PC-3 (cell line): ENCODE measurements at regions not wholly inside any gene's neighbourhood (a gene's known extent, or its start where the extent isn't known, plus 50 kb on each side); places are given as distances from the start of the nearest gene placed in this dataset.

ENCODE experiments used
- ATAC-seq: fragments of 200-7000 bp; cut with Tn5 transposase; 2 replicates; pipeline ENCODE4 v1.9.1; 2020; ENCODE audit warnings: mild to moderate bottlenecking, moderate library complexity
- BruUV-seq: library from RNA; stranded (reverse); fragments of 400-500 nt; replicated peaks from 2 replicates; lab custom pipeline; 2021; lab: Mats Ljungman, UMichigan
- CTCF ChIA-PET: fragments of 300-600 bp; sonication (Branson Sonifier 250); formaldehyde crosslinking; loops from one replicate; lab custom pipeline; 2022; ENCODE audit warnings: antibody characterized with exemption; lab: Charles Lee
- POLR2A ChIA-PET: fragments of 300-600 bp; sonication (Branson Sonifier 250); formaldehyde crosslinking; loops from one replicate; lab custom pipeline; 2022; ENCODE audit warnings: antibody characterized with exemption; ENCODE audit not compliant: unreplicated experiment; lab: Charles Lee
- DNase-seq: peaks from one replicate; pipeline ENCODE4 v3.0.0-alpha.2; 2015
- H2AFZ ChIP-seq: fragments of 300-600 bp; sonication (generic); 2 replicates; pipeline ENCODE4 v1.6.0; 2016; ENCODE audit warnings: antibody characterized with exemption, low read length
- H3F3A ChIP-seq: fragments of 300-600 bp; sonication (generic); one replicate; pipeline ENCODE4 v1.6.0; 2017; ENCODE audit warnings: antibody characterized with exemption, low read length, control low read depth, mild to moderate bottlenecking; ENCODE audit not compliant: unreplicated experiment
- H3K27ac ChIP-seq: fragments of 300-600 bp; sonication (generic); 2 replicates; pipeline ENCODE4 v1.5.1; 2016; ENCODE audit warnings: mild to moderate bottlenecking, low read length
- H3K27me3 ChIP-seq: fragments of 300-600 bp; sonication (generic); 2 replicates; pipeline ENCODE4 v1.6.1; 2016; ENCODE audit warnings: low read length, mixed read lengths
- H3K36me3 ChIP-seq: fragments of 300-600 bp; sonication (generic); 2 replicates; pipeline ENCODE4 v1.6.1; 2016; ENCODE audit warnings: low read depth, mixed run types, low read length, mixed read lengths
- H3K4me1 ChIP-seq: fragments of 300-600 bp; sonication (generic); 2 replicates; pipeline ENCODE4 v1.5.1; 2016; ENCODE audit warnings: low read length; ENCODE audit not compliant: insufficient read depth
- H3K4me2 ChIP-seq: fragments of 300-600 bp; sonication (generic); 2 replicates; pipeline ENCODE4 v1.6.0; 2016; ENCODE audit warnings: low read length
- H3K4me3 ChIP-seq: fragments of 300-600 bp; sonication (generic); 2 replicates; pipeline ENCODE4 v1.5.1; 2016; ENCODE audit warnings: mild to moderate bottlenecking, low read length, mixed read lengths
- H3K79me2 ChIP-seq: fragments of 300-600 bp; sonication (generic); 2 replicates; pipeline ENCODE4 v1.6.1; 2017; ENCODE audit warnings: low read length, mixed read lengths
- H3K9ac ChIP-seq: fragments of 300-600 bp; sonication (generic); 2 replicates; pipeline ENCODE4 v1.6.0; 2016; ENCODE audit warnings: mild to moderate bottlenecking, low read length
- H3K9me2 ChIP-seq: fragments of 300-600 bp; sonication (generic); replicated peaks from 2 replicates; pipeline ENCODE4 v1.6.1; 2016; ENCODE audit warnings: mixed run types, low read length, mixed read lengths
- H3K9me3 ChIP-seq: fragments of 300-600 bp; sonication (generic); 2 replicates; pipeline ENCODE4 v1.6.1; 2016; ENCODE audit warnings: low read length, mixed read lengths
- H4K20me1 ChIP-seq: fragments of 300-600 bp; sonication (generic); 2 replicates; pipeline ENCODE4 v1.6.1; 2016; ENCODE audit warnings: low read length, mixed read lengths
- EZH2 ChIP-seq: fragments of 300-600 bp; sonication (generic); IDR thresholded peaks from one replicate; pipeline ENCODE4 v1.6.1; 2017; ENCODE audit warnings: antibody characterized with exemption, mild to moderate bottlenecking, low read length; ENCODE audit not compliant: unreplicated experiment
- EZH2phosphoT487 ChIP-seq: fragments of 300-600 bp; sonication (generic); IDR thresholded peaks from 2 replicates; pipeline ENCODE4 v1.6.1; 2018; ENCODE audit warnings: mild to moderate bottlenecking, antibody characterized with exemption, low read length, borderline replicate concordance
- intact Hi-C: fragments of 100-400 bp; cut with micrococcal nuclease; formaldehyde crosslinking; loops from 2 replicates; pipeline ENCODE4 v1.9.0; 2023
- TF ChIP-seq, protein P1 (sequence below): fragments of 300-600 bp; sonication (generic); conservative IDR thresholded peaks from 2 replicates; pipeline ENCODE4 v1.5.1; 2017; ENCODE audit warnings: antibody characterized with exemption, low read depth, mild to moderate bottlenecking, low read length

DNA sequence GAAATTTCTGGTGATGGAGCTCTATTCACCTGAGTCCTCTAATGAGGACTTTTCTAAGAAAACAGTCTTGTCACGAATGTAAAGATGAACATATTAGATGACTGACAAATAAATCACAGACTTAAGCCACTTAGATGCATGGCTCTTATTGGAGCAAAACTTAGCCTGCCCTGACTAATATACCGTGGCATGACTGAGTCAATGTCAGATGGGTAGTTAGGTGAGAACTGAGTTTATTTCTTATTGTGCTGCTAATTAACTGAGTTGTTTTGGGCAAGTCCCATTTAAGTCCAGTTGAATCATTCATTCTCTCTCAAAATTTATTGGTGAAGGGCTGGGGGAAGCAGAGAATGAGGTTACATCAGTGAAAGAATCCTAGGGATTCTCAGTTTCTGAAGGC, 459.8 kb downstream of the MCTP2 start:
- no TSS peak for BruUV-seq
- TF ChIP-seq, protein P1, sequence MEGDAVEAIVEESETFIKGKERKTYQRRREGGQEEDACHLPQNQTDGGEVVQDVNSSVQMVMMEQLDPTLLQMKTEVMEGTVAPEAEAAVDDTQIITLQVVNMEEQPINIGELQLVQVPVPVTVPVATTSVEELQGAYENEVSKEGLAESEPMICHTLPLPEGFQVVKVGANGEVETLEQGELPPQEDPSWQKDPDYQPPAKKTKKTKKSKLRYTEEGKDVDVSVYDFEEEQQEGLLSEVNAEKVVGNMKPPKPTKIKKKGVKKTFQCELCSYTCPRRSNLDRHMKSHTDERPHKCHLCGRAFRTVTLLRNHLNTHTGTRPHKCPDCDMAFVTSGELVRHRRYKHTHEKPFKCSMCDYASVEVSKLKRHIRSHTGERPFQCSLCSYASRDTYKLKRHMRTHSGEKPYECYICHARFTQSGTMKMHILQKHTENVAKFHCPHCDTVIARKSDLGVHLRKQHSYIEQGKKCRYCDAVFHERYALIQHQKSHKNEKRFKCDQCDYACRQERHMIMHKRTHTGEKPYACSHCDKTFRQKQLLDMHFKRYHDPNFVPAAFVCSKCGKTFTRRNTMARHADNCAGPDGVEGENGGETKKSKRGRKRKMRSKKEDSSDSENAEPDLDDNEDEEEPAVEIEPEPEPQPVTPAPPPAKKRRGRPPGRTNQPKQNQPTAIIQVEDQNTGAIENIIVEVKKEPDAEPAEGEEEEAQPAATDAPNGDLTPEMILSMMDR = no peak
- TF ChIP-seq EZH2phosphoT487 (no peak), EZH2 (no peak)
- Histone ChIP-seq H3K4me1 (no peaks in the 10 kb centered on the region), H2AFZ (no peak overlapping the region), H3K79me2 (no peaks in the 10 kb centered on the region), H3K4me3 (no peak overlapping the region), H3K9me2 (no peaks in the 10 kb centered on the region), H3F3A (no peaks in the 10 kb centered on the region), H3K9ac (no peak overlapping the region), H3K36me3 (no peaks in the 10 kb centered on the region), H4K20me1 (no peaks in the 10 kb centered on the region), H3K9me3 (no peaks in the 10 kb centered on the region), H3K27me3 (no peaks in the 10 kb centered on the region), H3K27ac (no peak overlapping the region), H3K4me2 (no peak overlapping the region)
- ChIA-PET POLR2A (no interaction called here), CTCF (no interaction called here)
- intact Hi-C loops = no loop called here
- ATAC-seq (no peak), DNase-seq (no peak)

DNA sequence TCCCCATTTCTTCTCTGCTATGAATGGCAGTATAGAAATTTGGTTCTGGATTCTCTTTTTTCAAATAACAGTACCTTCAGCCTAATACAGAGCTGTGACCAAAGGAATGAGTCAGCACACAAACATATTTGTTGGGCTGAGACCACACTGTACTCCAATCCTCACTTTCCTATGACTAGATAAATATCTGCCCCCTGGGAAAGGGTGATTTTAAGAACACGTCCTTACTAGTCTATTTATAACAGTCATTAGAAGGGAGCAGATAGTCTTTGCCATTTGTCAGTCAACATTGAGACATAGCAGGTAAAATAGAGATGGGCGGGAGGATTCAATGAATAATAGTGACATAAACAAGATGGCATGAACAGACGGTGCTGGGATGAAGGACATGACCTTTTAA, 461.3 kb downstream of the MCTP2 start:
- no TSS peak for BruUV-seq
- intact Hi-C loops = no loop called here
- H3K79me2 ChIP-seq = no peaks in the 10 kb centered on the region
- TF ChIP-seq EZH2 (no peak), EZH2phosphoT487 (no peak)
- TF ChIP-seq, protein P1 = no peak
- no peak for DNase-seq
- no peaks in the 10 kb centered on the region for H3F3A ChIP-seq
- H3K4me3 ChIP-seq = no peak overlapping the region
- H3K27me3 ChIP-seq = no peaks in the 10 kb centered on the region
- no peak overlapping the region for H3K27ac ChIP-seq
- no peak overlapping the region for H3K4me2 ChIP-seq
- ChIA-PET POLR2A (no interaction called here), CTCF (no interaction called here)
- no peaks in the 10 kb centered on the region for H3K4me1 ChIP-seq
- no peaks in the 10 kb centered on the region for H3K9me2 ChIP-seq
- no peaks in the 10 kb centered on the region for H4K20me1 ChIP-seq
- H3K9ac ChIP-seq = no peak overlapping the region
- no peaks in the 10 kb centered on the region for H3K36me3 ChIP-seq
- no peak for ATAC-seq
- no peak overlapping the region for H2AFZ ChIP-seq
- no peaks in the 10 kb centered on the region for H3K9me3 ChIP-seq

DNA sequence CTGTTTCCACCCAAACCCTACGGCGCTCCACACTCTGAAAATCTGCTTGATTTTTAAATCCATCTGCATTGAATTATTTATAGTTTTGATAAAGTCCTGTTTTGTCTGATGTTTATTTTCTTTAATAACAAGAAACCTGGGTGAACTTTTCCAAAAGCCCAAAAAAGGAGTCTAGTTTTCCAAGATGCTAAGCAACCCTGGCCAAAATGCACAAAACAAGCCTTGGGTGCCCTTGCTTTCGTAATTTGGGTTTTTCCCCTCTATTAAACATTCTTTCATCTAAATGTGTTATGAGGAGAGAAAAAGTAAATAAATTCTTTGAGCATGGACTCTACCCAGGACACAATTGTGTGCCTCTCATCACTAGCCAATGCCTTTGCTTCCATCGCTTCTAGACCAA, 468.9 kb downstream of the MCTP2 start:
- H2AFZ ChIP-seq = no peak overlapping the region
- no peaks in the 10 kb centered on the region for H3K9me3 ChIP-seq
- BruUV-seq = no TSS peak
- DNase-seq (no peak), ATAC-seq (no peak)
- intact Hi-C loops = no loop called here
- no peaks in the 10 kb centered on the region for H3K36me3 ChIP-seq
- no peaks in the 10 kb centered on the region for H4K20me1 ChIP-seq
- TF ChIP-seq, protein P1 = no peak
- TF ChIP-seq EZH2phosphoT487 (no peak), EZH2 (no peak)
- H3K9me2 ChIP-seq = no peaks in the 10 kb centered on the region
- H3K9ac ChIP-seq = no peak overlapping the region
- no peak overlapping the region for H3K27ac ChIP-seq
- H3K4me2 ChIP-seq = no peak overlapping the region
- peaks cover 24% of the 10 kb centered on the region for H3K27me3 ChIP-seq
- H3K4me3 ChIP-seq = no peak overlapping the region
- no peaks in the 10 kb centered on the region for H3K4me1 ChIP-seq
- no peaks in the 10 kb centered on the region for H3F3A ChIP-seq
- ChIA-PET POLR2A (no interaction called here), CTCF (no interaction called here)
- H3K79me2 ChIP-seq = no peaks in the 10 kb centered on the region
